ENCODE measurements at regions not wholly inside any gene's neighbourhood (a gene's known extent, or its start where the extent isn't known, plus 50 kb on each side); places are given as distances from the start of the nearest gene placed in this dataset.
"Not testable (repeated sequence)": the region's sequence is repeated elsewhere in the genome, so short reads cannot be mapped to it uniquely, and the experiment has no call there.

- not testable (repeated sequence) for H3K36me3 Mint-ChIP-seq
Measured at GRCh38 chrX:124181515-124181914, 150.9 kb upstream of the TEX13D start.

GRCh38 chrX:124190440-124190839 lies 142.0 kb upstream of the TEX13D start:
- ATAC-seq: no peak
- DNase-seq (ENCODE audit: low spot score in 2 of 2): no peak
- no peaks in the 10 kb centered on the region for H3K9me3 Mint-ChIP-seq
- H3K36me3 Mint-ChIP-seq: no peaks in the 10 kb centered on the region
- H3K27ac Mint-ChIP-seq: no peak overlapping the region

More at GRCh38 chrX:124181515-124181914, 150.9 kb upstream of the TEX13D start:
- H3K27ac Mint-ChIP-seq; ATAC-seq; H3K9me3 Mint-ChIP-seq; DNase-seq (ENCODE audit: low spot score in 2 of 2): not testable (repeated sequence)

- H3K27ac Mint-ChIP-seq: peak overlapping the region in 1 of 2 donors; percentile 20
- ATAC-seq: no peak
- H3K9me3 Mint-ChIP-seq: no peaks in the 10 kb centered on the region
- no peak for DNase-seq (ENCODE audit: low spot score in 2 of 2)
- H3K36me3 Mint-ChIP-seq: no peaks in the 10 kb centered on the region
Measured at GRCh38 chrX:124194199-124194598, 138.3 kb upstream of the TEX13D start.

- ATAC-seq (no peak), DNase-seq (ENCODE audit: low spot score in 2 of 2) (no peak)
- Mint-ChIP-seq H3K27ac (no peak overlapping the region), H3K9me3 (no peaks in the 10 kb centered on the region), H3K36me3 (no peaks in the 10 kb centered on the region)
Measured at GRCh38 chrX:124194901-124195300, 137.6 kb upstream of the TEX13D start.

- DNase-seq (ENCODE audit: low spot score in 2 of 2) (no peak), ATAC-seq (no peak)
- peaks cover 4 to 6% of the 10 kb centered on the region in 2 donors for H3K9me3 Mint-ChIP-seq
- peaks cover 0 to 10% of the 10 kb centered on the region in 2 donors for H3K36me3 Mint-ChIP-seq
- H3K27ac Mint-ChIP-seq: no peak overlapping the region
Measured at GRCh38 chrX:124203311-124203710, 129.1 kb upstream of the TEX13D start.

GRCh38 chrX:124208660-124209059 lies 123.8 kb upstream of the TEX13D start:
- no peak overlapping the region for H3K27ac Mint-ChIP-seq
- DNase-seq (ENCODE audit: low spot score in 2 of 2) (no peak), ATAC-seq (no peak)

GRCh38 chrX:124209792-124210576 lies 122.5 kb upstream of the TEX13D start:
- DNase-seq (ENCODE audit: low spot score in 2 of 2) (no peak), ATAC-seq (no peak)
- Mint-ChIP-seq H3K9me3 (peaks cover 0 to 5% of the 10 kb centered on the region in 2 donors), H3K36me3 (peaks cover 2 to 4% of the 10 kb centered on the region in 2 donors), H3K27ac (no peak overlapping the region)

More at GRCh38 chrX:124208660-124209059, 123.8 kb upstream of the TEX13D start:
- Mint-ChIP-seq H3K36me3 (peaks cover 0 to 5% of the 10 kb centered on the region in 2 donors), H3K9me3 (no peaks in the 10 kb centered on the region)

- Mint-ChIP-seq H3K9me3 (peaks cover 4 to 8% of the 10 kb centered on the region in 2 donors), H3K27ac (no peak overlapping the region), H3K36me3 (peaks cover 10 to 11% of the 10 kb centered on the region in 2 donors)
- ATAC-seq (peak; percentile 61 to 63), DNase-seq (ENCODE audit: low spot score in 2 of 2) (no peak)
Measured at GRCh38 chrX:124211312-124211942, 121.0 kb upstream of the TEX13D start.

GRCh38 chrX:124212622-124213021 lies 119.8 kb upstream of the TEX13D start:
- Mint-ChIP-seq H3K36me3 (peaks cover 10 to 11% of the 10 kb centered on the region in 2 donors), H3K9me3 (peaks cover 4 to 8% of the 10 kb centered on the region in 2 donors), H3K27ac (no peak overlapping the region)
- DNase-seq (ENCODE audit: low spot score in 2 of 2) (peak in 1 of 2 donors; percentile 13), ATAC-seq (peak; percentile 52 to 71)

- Mint-ChIP-seq H3K9me3 (peaks cover 4 to 8% of the 10 kb centered on the region in 2 donors), H3K27ac (peak overlapping the region in 1 of 2 donors; percentile 95)
- DNase-seq (ENCODE audit: low spot score in 2 of 2): no peak
Measured at GRCh38 chrX:124215786-124216185, 116.7 kb upstream of the TEX13D start.

GRCh38 chrX:124216396-124217115 lies 115.9 kb upstream of the TEX13D start:
- peaks cover 4 to 8% of the 10 kb centered on the region in 2 donors for H3K9me3 Mint-ChIP-seq
- no peak for ATAC-seq
- H3K27ac Mint-ChIP-seq: peak overlapping the region; percentile 86 to 95
- DNase-seq (ENCODE audit: low spot score in 2 of 2): no peak
- H3K36me3 Mint-ChIP-seq: peaks cover 10 to 11% of the 10 kb centered on the region in 2 donors

More at GRCh38 chrX:124215786-124216185, 116.7 kb upstream of the TEX13D start:
- peaks cover 10 to 11% of the 10 kb centered on the region in 2 donors for H3K36me3 Mint-ChIP-seq
- peak in 1 of 2 donors; percentile 12 for ATAC-seq

- ATAC-seq (peak; percentile 91 to 92), DNase-seq (ENCODE audit: low spot score in 2 of 2) (peak; percentile 47 to 66)
- H3K36me3 Mint-ChIP-seq: peaks cover 10 to 11% of the 10 kb centered on the region in 2 donors
- peak overlapping the region; percentile 95 to 97 for H3K27ac Mint-ChIP-seq
- H3K9me3 Mint-ChIP-seq: peaks cover 4 to 8% of the 10 kb centered on the region in 2 donors
Measured at GRCh38 chrX:124217304-124218251, 114.9 kb upstream of the TEX13D start.

GRCh38 chrX:124223524-124223923 lies 108.9 kb upstream of the TEX13D start:
- ATAC-seq: peak; percentile 57 to 66
- Mint-ChIP-seq H3K27ac (no peak overlapping the region), H3K9me3 (no peaks in the 10 kb centered on the region), H3K36me3 (no peaks in the 10 kb centered on the region)
- DNase-seq (ENCODE audit: low spot score in 2 of 2): no peak

- Mint-ChIP-seq H3K27ac (no peak overlapping the region), H3K9me3 (no peaks in the 10 kb centered on the region), H3K36me3 (no peaks in the 10 kb centered on the region)
- DNase-seq (ENCODE audit: low spot score in 2 of 2) (no peak), ATAC-seq (no peak)
Measured at GRCh38 chrX:124224528-124224927, 107.9 kb upstream of the TEX13D start.

- ATAC-seq: peak; percentile 22 to 43
- Mint-ChIP-seq H3K9me3 (no peaks in the 10 kb centered on the region), H3K27ac (peak overlapping the region in 1 of 2 donors; percentile 75), H3K36me3 (no peaks in the 10 kb centered on the region)
- no peak for DNase-seq (ENCODE audit: low spot score in 2 of 2)
Measured at GRCh38 chrX:124226129-124226528, 106.3 kb upstream of the TEX13D start.

- no peaks in the 10 kb centered on the region for H3K9me3 Mint-ChIP-seq
- ATAC-seq (no peak), DNase-seq (ENCODE audit: low spot score in 2 of 2) (no peak)
- no peaks in the 10 kb centered on the region for H3K36me3 Mint-ChIP-seq
- no peak overlapping the region for H3K27ac Mint-ChIP-seq
Measured at GRCh38 chrX:124228849-124229248, 103.6 kb upstream of the TEX13D start.

Measured in activated naive CD4-positive, alpha-beta T cell treated with anti-CD3 and anti-CD28 coated beads, Interleukin-2, amount 50 U/mL, for 72 hours (primary cell).